ENCODE measurements at regions not wholly inside any gene's neighbourhood (a gene's known extent, or its start where the extent isn't known, plus 50 kb on each side); places are given as distances from the start of the nearest gene placed in this dataset.

DNA sequence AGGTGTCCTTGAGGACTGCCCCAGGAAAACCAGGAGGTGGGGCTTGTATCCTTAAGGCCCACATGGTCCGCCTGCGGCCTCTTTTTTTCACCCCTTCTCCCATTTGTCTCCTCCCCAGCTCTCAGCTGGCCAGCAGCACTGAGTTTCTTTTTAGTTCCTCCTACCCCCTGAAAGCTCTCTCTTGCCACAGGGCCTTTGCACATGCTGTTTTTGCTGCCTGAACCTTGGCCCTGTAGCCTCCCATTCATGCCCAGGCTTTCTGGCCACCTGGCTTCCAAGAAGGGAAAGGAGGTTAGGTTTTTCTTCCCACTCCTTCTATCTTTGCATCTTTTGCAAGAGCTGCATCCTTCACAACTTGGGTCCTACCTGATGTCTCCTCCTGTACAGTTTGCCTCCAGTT lies 358.1 kb downstream of the VRK1 start:
- Histone ChIP-seq H3K27me3 (ENCODE audit: insufficient read depth) (no peaks in the 10 kb centered on the region), H4K20me1 (ENCODE audit: insufficient read depth) (no peaks in the 10 kb centered on the region), H3K79me2 (ENCODE audit: insufficient read depth) (no peaks in the 10 kb centered on the region), H3K9me2 (no peaks in the 10 kb centered on the region), H3K4me3 (ENCODE audit: low read depth in 2 of 2, low read length in 1 of 2) (no peak overlapping the region), H3F3A (replicated peaks; ENCODE audit: insufficient read depth) (no peaks in the 10 kb centered on the region), H3K36me3 (replicated peaks in 1 of 2; ENCODE audit: control insufficient read depth in 1 of 2, insufficient read depth in 2 of 2, low read length in 1 of 2) (no peaks in the 10 kb centered on the region), H3K27ac (ENCODE audit: low read depth in 2 of 2, low read length in 1 of 2) (no peak overlapping the region), H3K4me2 (no peak overlapping the region), H3K4me1 (ENCODE audit: control insufficient read depth in 1 of 2, insufficient read depth in 2 of 2, low read depth in 1 of 2, low read length in 1 of 2) (no peaks in the 10 kb centered on the region), H3K9me3 (no peaks in the 10 kb centered on the region), H2AFZ (ENCODE audit: low read depth) (no peak overlapping the region), H3K9ac (no peak overlapping the region)
- DNase-seq = no peak
- 5% methylated on average over 2 of the region's 2 CpGs for WGBS (ENCODE audit: low lambda C conversion rate)
- POLR2A ChIA-PET = no interaction called here
- TF ChIP-seq FOXJ3 (CRISPR knock-in tag; IDR thresholded peaks at IDR 0.05) (no peak), TAF1 (IDR thresholded peaks at IDR 0.05; ENCODE audit: borderline replicate concordance, low read depth, low read length) (no peak)
- CTCF ChIA-PET = no interaction called here

DNA sequence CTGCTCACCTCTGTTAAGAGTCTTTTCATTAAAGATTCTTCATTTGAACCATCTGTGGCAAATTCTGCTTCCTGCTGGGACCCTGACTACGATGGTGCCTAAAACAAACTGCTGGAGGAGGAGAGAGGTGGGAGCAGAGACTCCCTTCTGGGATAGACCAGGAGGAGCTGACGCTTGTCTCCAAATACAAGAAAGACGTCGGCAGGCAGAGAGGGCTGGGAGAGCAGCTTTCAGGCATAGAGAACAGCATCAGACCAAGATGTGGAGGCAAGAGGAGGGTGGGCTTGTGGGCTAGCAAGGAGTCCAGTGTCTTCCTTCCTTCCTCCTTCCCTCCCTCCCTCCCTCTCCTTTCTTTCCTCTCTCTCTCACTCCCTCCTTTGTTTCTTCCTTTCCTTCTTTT lies 358.6 kb downstream of the VRK1 start:
- H2AFZ ChIP-seq (ENCODE audit: low read depth) = no peak overlapping the region
- DNase-seq = no peak
- ChIA-PET CTCF (no interaction called here), POLR2A (no interaction called here)
- no peak overlapping the region for H3K4me3 ChIP-seq (ENCODE audit: low read depth in 2 of 2, low read length in 1 of 2)
- H3K27me3 ChIP-seq (ENCODE audit: insufficient read depth) = no peaks in the 10 kb centered on the region
- H4K20me1 ChIP-seq (ENCODE audit: insufficient read depth) = no peaks in the 10 kb centered on the region
- no peaks in the 10 kb centered on the region for H3F3A ChIP-seq (replicated peaks; ENCODE audit: insufficient read depth)
- no peak overlapping the region for H3K9ac ChIP-seq
- no peak overlapping the region for H3K27ac ChIP-seq (ENCODE audit: low read depth in 2 of 2, low read length in 1 of 2)
- H3K79me2 ChIP-seq (ENCODE audit: insufficient read depth) = no peaks in the 10 kb centered on the region
- H3K4me2 ChIP-seq = no peak overlapping the region
- TF ChIP-seq POLR2AphosphoS5 (IDR thresholded peaks at IDR 0.05; ENCODE audit: low read depth, low read length) (no peak), RAD21 (IDR thresholded peaks at IDR 0.05; ENCODE audit: low read length) (no peak), MEF2A (IDR thresholded peaks at IDR 0.05; ENCODE audit: borderline replicate concordance, low read depth) (no peak), RFX5 (IDR thresholded peaks at IDR 0.05; ENCODE audit: low read length) (no peak), FOXJ3 (CRISPR knock-in tag; IDR thresholded peaks at IDR 0.05) (no peak), TAF1 (IDR thresholded peaks at IDR 0.05; ENCODE audit: borderline replicate concordance, low read depth, low read length) (no peak), EZH2phosphoT487 (IDR thresholded peaks at IDR 0.05; ENCODE audit: borderline replicate concordance, low read depth) (no peak), RXRA (IDR thresholded peaks at IDR 0.05; ENCODE audit: borderline replicate concordance, low read depth) (no peak), TEAD4 (IDR thresholded peaks at IDR 0.05; ENCODE audit: borderline replicate concordance, insufficient read depth) (no peak), CHD2 (IDR thresholded peaks at IDR 0.05; ENCODE audit: low read length, partially characterized antibody) (no peak), TCF12 (IDR thresholded peaks at IDR 0.05) (no peak)
- TF ChIP-seq, protein P1, sequence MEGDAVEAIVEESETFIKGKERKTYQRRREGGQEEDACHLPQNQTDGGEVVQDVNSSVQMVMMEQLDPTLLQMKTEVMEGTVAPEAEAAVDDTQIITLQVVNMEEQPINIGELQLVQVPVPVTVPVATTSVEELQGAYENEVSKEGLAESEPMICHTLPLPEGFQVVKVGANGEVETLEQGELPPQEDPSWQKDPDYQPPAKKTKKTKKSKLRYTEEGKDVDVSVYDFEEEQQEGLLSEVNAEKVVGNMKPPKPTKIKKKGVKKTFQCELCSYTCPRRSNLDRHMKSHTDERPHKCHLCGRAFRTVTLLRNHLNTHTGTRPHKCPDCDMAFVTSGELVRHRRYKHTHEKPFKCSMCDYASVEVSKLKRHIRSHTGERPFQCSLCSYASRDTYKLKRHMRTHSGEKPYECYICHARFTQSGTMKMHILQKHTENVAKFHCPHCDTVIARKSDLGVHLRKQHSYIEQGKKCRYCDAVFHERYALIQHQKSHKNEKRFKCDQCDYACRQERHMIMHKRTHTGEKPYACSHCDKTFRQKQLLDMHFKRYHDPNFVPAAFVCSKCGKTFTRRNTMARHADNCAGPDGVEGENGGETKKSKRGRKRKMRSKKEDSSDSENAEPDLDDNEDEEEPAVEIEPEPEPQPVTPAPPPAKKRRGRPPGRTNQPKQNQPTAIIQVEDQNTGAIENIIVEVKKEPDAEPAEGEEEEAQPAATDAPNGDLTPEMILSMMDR (IDR thresholded peaks at IDR 0.05) = no peak
- TF ChIP-seq, protein P2, sequence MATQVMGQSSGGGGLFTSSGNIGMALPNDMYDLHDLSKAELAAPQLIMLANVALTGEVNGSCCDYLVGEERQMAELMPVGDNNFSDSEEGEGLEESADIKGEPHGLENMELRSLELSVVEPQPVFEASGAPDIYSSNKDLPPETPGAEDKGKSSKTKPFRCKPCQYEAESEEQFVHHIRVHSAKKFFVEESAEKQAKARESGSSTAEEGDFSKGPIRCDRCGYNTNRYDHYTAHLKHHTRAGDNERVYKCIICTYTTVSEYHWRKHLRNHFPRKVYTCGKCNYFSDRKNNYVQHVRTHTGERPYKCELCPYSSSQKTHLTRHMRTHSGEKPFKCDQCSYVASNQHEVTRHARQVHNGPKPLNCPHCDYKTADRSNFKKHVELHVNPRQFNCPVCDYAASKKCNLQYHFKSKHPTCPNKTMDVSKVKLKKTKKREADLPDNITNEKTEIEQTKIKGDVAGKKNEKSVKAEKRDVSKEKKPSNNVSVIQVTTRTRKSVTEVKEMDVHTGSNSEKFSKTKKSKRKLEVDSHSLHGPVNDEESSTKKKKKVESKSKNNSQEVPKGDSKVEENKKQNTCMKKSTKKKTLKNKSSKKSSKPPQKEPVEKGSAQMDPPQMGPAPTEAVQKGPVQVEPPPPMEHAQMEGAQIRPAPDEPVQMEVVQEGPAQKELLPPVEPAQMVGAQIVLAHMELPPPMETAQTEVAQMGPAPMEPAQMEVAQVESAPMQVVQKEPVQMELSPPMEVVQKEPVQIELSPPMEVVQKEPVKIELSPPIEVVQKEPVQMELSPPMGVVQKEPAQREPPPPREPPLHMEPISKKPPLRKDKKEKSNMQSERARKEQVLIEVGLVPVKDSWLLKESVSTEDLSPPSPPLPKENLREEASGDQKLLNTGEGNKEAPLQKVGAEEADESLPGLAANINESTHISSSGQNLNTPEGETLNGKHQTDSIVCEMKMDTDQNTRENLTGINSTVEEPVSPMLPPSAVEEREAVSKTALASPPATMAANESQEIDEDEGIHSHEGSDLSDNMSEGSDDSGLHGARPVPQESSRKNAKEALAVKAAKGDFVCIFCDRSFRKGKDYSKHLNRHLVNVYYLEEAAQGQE (IDR thresholded peaks at IDR 0.05; ENCODE audit: low read depth, low read length) = no peak
- TF ChIP-seq, protein P3, sequence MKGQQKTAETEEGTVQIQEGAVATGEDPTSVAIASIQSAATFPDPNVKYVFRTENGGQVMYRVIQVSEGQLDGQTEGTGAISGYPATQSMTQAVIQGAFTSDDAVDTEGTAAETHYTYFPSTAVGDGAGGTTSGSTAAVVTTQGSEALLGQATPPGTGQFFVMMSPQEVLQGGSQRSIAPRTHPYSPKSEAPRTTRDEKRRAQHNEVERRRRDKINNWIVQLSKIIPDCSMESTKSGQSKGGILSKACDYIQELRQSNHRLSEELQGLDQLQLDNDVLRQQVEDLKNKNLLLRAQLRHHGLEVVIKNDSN (IDR thresholded peaks at IDR 0.05; ENCODE audit: borderline replicate concordance, low read depth) = no peak
- TF ChIP-seq, protein P4, sequence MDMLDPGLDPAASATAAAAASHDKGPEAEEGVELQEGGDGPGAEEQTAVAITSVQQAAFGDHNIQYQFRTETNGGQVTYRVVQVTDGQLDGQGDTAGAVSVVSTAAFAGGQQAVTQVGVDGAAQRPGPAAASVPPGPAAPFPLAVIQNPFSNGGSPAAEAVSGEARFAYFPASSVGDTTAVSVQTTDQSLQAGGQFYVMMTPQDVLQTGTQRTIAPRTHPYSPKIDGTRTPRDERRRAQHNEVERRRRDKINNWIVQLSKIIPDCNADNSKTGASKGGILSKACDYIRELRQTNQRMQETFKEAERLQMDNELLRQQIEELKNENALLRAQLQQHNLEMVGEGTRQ (IDR thresholded peaks at IDR 0.05; ENCODE audit: borderline replicate concordance, low read depth, low read length) = no peak
- H3K4me1 ChIP-seq (ENCODE audit: control insufficient read depth in 1 of 2, insufficient read depth in 2 of 2, low read depth in 1 of 2, low read length in 1 of 2) = no peaks in the 10 kb centered on the region
- no peaks in the 10 kb centered on the region for H3K36me3 ChIP-seq (replicated peaks in 1 of 2; ENCODE audit: control insufficient read depth in 1 of 2, insufficient read depth in 2 of 2, low read length in 1 of 2)
- WGBS (ENCODE audit: low lambda C conversion rate) = 3% methylated on average over 4 of the region's 4 CpGs
- H3K9me2 ChIP-seq = no peaks in the 10 kb centered on the region
- no peaks in the 10 kb centered on the region for H3K9me3 ChIP-seq

Data from SK-N-SH (cell line).